Activated CD4-positive, CD25-positive, alpha-beta regulatory T cell (primary cell): ENCODE measurements at regions not wholly inside any gene's neighbourhood (a gene's known extent, or its start where the extent isn't known, plus 50 kb on each side); places are given as distances from the start of the nearest gene placed in this dataset.

Source experiments
- DNase-seq, 4 experiments: peaks; one replicate each; lab custom pipeline; 2025; lab: John Stamatoyannopoulos, UW

- no peak for DNase-seq
Observed at GRCh38 chr9:78860801-78861475, 564.0 kb downstream of the PSAT1 start.

- no peak for DNase-seq
Observed at GRCh38 chr9:78863531-78863930, 566.6 kb downstream of the PSAT1 start.

GRCh38 chr9:78865737-78866136 is 568.8 kb downstream of the PSAT1 start:
- no peak for DNase-seq

- no peak for DNase-seq
Observed at GRCh38 chr9:78866207-78867132, 569.5 kb downstream of the PSAT1 start.

- DNase-seq: no peak
Observed at GRCh38 chr9:78871086-78871451, 574.1 kb downstream of the PSAT1 start.

- DNase-seq: no peak
Observed at GRCh38 chr9:78871452-78872331, 574.8 kb downstream of the PSAT1 start.

GRCh38 chr9:78874061-78874460 is 577.1 kb downstream of the PSAT1 start:
- DNase-seq: no peak

GRCh38 chr9:78879324-78880100 is 582.6 kb downstream of the PSAT1 start:
- no peak for DNase-seq

GRCh38 chr9:78881295-78881694 is 584.4 kb downstream of the PSAT1 start:
- DNase-seq: no peak

GRCh38 chr9:78882481-78882880 is 585.6 kb downstream of the PSAT1 start:
- DNase-seq: no peak

- DNase-seq: no peak
Observed at GRCh38 chr9:78884611-78885150, 587.8 kb downstream of the PSAT1 start.

GRCh38 chr9:78892182-78892581 is 595.3 kb downstream of the PSAT1 start:
- no peak for DNase-seq

GRCh38 chr9:78892769-78893168 is 595.8 kb downstream of the PSAT1 start:
- DNase-seq: no peak

- no peak for DNase-seq
Observed at GRCh38 chr9:78893774-78894401, 597.0 kb downstream of the PSAT1 start.

- DNase-seq: no peak
Observed at GRCh38 chr9:78896479-78896878, 599.6 kb downstream of the PSAT1 start.

- DNase-seq: no peak
Observed at GRCh38 chr9:78898234-78898633, 601.3 kb downstream of the PSAT1 start.

GRCh38 chr9:78899006-78899405 is 602.1 kb downstream of the PSAT1 start:
- DNase-seq: no peak

- DNase-seq: no peak
Observed at GRCh38 chr9:78900500-78900899, 603.6 kb downstream of the PSAT1 start.

GRCh38 chr9:78902051-78902450 is 605.1 kb downstream of the PSAT1 start:
- no peak for DNase-seq

GRCh38 chr9:78903581-78903980 is 606.7 kb downstream of the PSAT1 start:
- DNase-seq: no peak

GRCh38 chr9:78904686-78905085 is 607.8 kb downstream of the PSAT1 start:
- no peak for DNase-seq
